CD14-positive monocyte (primary cell): ENCODE measurements at regions not wholly inside any gene's neighbourhood (a gene's known extent, or its start where the extent isn't known, plus 50 kb on each side); places are given as distances from the start of the nearest gene placed in this dataset.

Experiments
- DNase-seq, 3 donors: peaks; one replicate each; pipeline ENCODE4 v3.0.0-alpha.2; 2011 to 2022
- H2AFZ ChIP-seq: 2 replicates; pipeline ENCODE4 v1.6.0; 2012; ENCODE audit warnings: mild to moderate bottlenecking, low read depth, low read length, inconsistent platforms; ENCODE audit not compliant: insufficient read depth, poor library complexity, severe bottlenecking
- H3K27ac ChIP-seq, 2 donors: 1 replicate in 1 of 2; 2 replicates in 1 of 2; pipeline ENCODE4 v1.5.1; 2012 to 2013; ENCODE audit warnings: low read length in 2 of 2, control low read depth in 1 of 2, inconsistent platforms in 1 of 2, low read depth in 1 of 2, mild to moderate bottlenecking in 1 of 2
- H3K27me3 ChIP-seq, 2 donors: one replicate each; pipeline versions ENCODE4 v1.6.0 to v1.6.1; 2011 to 2013; ENCODE audit warnings: low read length in 2 of 2; ENCODE audit not compliant: control insufficient read depth in 2 of 2, insufficient read depth in 2 of 2
- H3K36me3 ChIP-seq, 2 donors: replicated peaks in 1 of 2; 1 replicate in 1 of 2; 2 replicates in 1 of 2; pipeline versions ENCODE4 v1.5.1 to v1.6.1; 2012 to 2013; ENCODE audit warnings: low read length in 2 of 2, control low read depth in 1 of 2, inconsistent platforms in 1 of 2, mild to moderate bottlenecking in 1 of 2; ENCODE audit not compliant: insufficient read depth in 2 of 2, control insufficient read depth in 1 of 2
- H3K4me1 ChIP-seq, 2 donors: 1 replicate in 1 of 2; 2 replicates in 1 of 2; pipeline versions ENCODE4 v1.5.1 to v1.6.1; 2012 to 2013; ENCODE audit warnings: low read length in 2 of 2, control low read depth in 1 of 2, inconsistent platforms in 1 of 2, mild to moderate bottlenecking in 1 of 2, moderate library complexity in 1 of 2; ENCODE audit not compliant: insufficient read depth in 2 of 2, control insufficient read depth in 1 of 2
- H3K4me2 ChIP-seq: replicated peaks from 2 replicates; pipeline ENCODE3; 2012; ENCODE audit warnings: low read length, moderate library complexity, mild to moderate bottlenecking; ENCODE audit not compliant: poor library complexity, severe bottlenecking; ENCODE audit errors: extremely low read depth
- H3K4me3 ChIP-seq, 3 experiments: fragments of 200-600 bp in 1 of 3; sonication (generic) in 1 of 3; replicated peaks in 1 of 3; 1 replicate in 2 of 3; 2 replicates in 1 of 3; pipeline ENCODE4 v1.5.1; 2011 to 2013; ENCODE audit warnings: low read length in 3 of 3, mild to moderate bottlenecking in 3 of 3, control low read depth in 2 of 3, low read depth in 2 of 3, inconsistent platforms in 1 of 3, moderate library complexity in 1 of 3
- H3K79me2 ChIP-seq: 2 replicates; pipeline ENCODE4 v1.6.0; 2012; ENCODE audit warnings: mild to moderate bottlenecking, control low read depth, inconsistent platforms, low read length, moderate library complexity; ENCODE audit not compliant: insufficient read depth
- H3K9ac ChIP-seq: 2 replicates; pipeline ENCODE4 v1.6.0; 2017; ENCODE audit warnings: low read length, mild to moderate bottlenecking; ENCODE audit not compliant: insufficient read depth, poor library complexity, severe bottlenecking
- H3K9me3 ChIP-seq, 2 donors: replicated peaks in 1 of 2; 1 replicate in 1 of 2; 2 replicates in 1 of 2; pipeline versions ENCODE4 v1.5.1 to v1.6.1; 2012 to 2013; ENCODE audit warnings: low read length in 2 of 2, control low read depth in 1 of 2; ENCODE audit not compliant: control insufficient read depth in 1 of 2, insufficient read depth in 1 of 2
- H4K20me1 ChIP-seq: 2 replicates; pipeline ENCODE4 v1.6.0; 2012; ENCODE audit warnings: mild to moderate bottlenecking, low read length, control low read depth, moderate library complexity; ENCODE audit not compliant: insufficient read depth
- H3K27ac Mint-ChIP-seq, 7 donors: one replicate each; pipeline ENCODE4 v1.8.0; 2020; ENCODE audit warnings: mild to moderate bottlenecking in 7 of 7, mixed read lengths in 7 of 7, moderate library complexity in 6 of 7, inconsistent platforms in 2 of 7
- H3K27me3 Mint-ChIP-seq, 3 donors: one replicate each; pipeline ENCODE4 v1.8.0; 2021 to 2022; ENCODE audit warnings: low read depth in 3 of 3, mild to moderate bottlenecking in 3 of 3, mixed read lengths in 3 of 3, moderate library complexity in 3 of 3, inconsistent platforms in 1 of 3
- H3K36me3 Mint-ChIP-seq, 2 donors: one replicate each; pipeline ENCODE4 v1.8.0; 2020; ENCODE audit warnings: mixed read lengths in 2 of 2, inconsistent platforms in 1 of 2, mild to moderate bottlenecking in 1 of 2
- H3K4me1 Mint-ChIP-seq: one replicate; pipeline ENCODE4 v1.8.0; 2020; ENCODE audit warnings: mild to moderate bottlenecking, mixed read lengths
- H3K4me3 Mint-ChIP-seq, 2 donors: one replicate each; pipeline ENCODE4 v1.8.0; 2020; ENCODE audit warnings: mild to moderate bottlenecking in 2 of 2, mixed read lengths in 2 of 2, moderate library complexity in 1 of 2
- H3K9me3 Mint-ChIP-seq, 7 donors: one replicate each; pipeline ENCODE4 v1.8.0; 2020 to 2022; ENCODE audit warnings: mixed read lengths in 7 of 7, mild to moderate bottlenecking in 6 of 7, moderate library complexity in 6 of 7, inconsistent platforms in 2 of 7
- CTCF ChIP-seq: fragments of 200-600 bp; IDR thresholded peaks from one replicate; pipeline ENCODE4 v1.8.0; 2022; ENCODE audit warnings: antibody characterized with exemption, mild to moderate bottlenecking
- WGBS: methylation state at CpG from one replicate; pipeline ENCODE4 v1.1.5; 2013; ENCODE audit warnings: missing lambda C conversion rate; ENCODE audit not compliant: insufficient coverage; 5-methylcytosine and 5-hydroxymethylcytosine counted together
- intact Hi-C, 2 donors: fragments of 100-400 bp; cut with micrococcal nuclease; formaldehyde crosslinking; loops; one replicate each; pipeline versions ENCODE4 v1.15.0 to v1.15.1; 2023

GRCh38 chr13:50690006-50690405, 153.5 kb downstream of the DLEU7 start:
- no peaks in the 10 kb centered on the region for H3K4me1 ChIP-seq
- Mint-ChIP-seq H3K4me3 (no peak overlapping the region), H3K9me3 (peaks cover 0 to 4% (median 0%) of the 10 kb centered on the region in 7 donors), H3K27me3 (peaks cover 0 to 8% (median 4%) of the 10 kb centered on the region in 3 donors), H3K4me1 (peaks cover 12% of the 10 kb centered on the region), H3K27ac (no peak overlapping the region), H3K36me3 (peaks cover 0 to 1% of the 10 kb centered on the region in 2 donors)
- no peaks in the 10 kb centered on the region for H3K36me3 ChIP-seq
- no peak for DNase-seq
- H2AFZ ChIP-seq: no peak overlapping the region
- H3K9me3 ChIP-seq: no peaks in the 10 kb centered on the region
- no peak overlapping the region for H3K4me3 ChIP-seq
- no peak overlapping the region for H3K4me2 ChIP-seq
- H4K20me1 ChIP-seq: no peaks in the 10 kb centered on the region
- TF ChIP-seq CTCF: no peak
- H3K9ac ChIP-seq: no peak overlapping the region
- intact Hi-C loops: no loop called here
- no peaks in the 10 kb centered on the region for H3K27me3 ChIP-seq
- H3K27ac ChIP-seq: no peak overlapping the region
- no peaks in the 10 kb centered on the region for H3K79me2 ChIP-seq

GRCh38 chr13:50691176-50691680, 152.3 kb downstream of the DLEU7 start:
- no peaks in the 10 kb centered on the region for H3K4me1 ChIP-seq
- Mint-ChIP-seq H3K4me1 (peaks cover 8% of the 10 kb centered on the region), H3K27ac (no peak overlapping the region), H3K27me3 (peaks cover 0 to 5% (median 4%) of the 10 kb centered on the region in 3 donors), H3K36me3 (peaks cover 0 to 1% of the 10 kb centered on the region in 2 donors), H3K4me3 (no peak overlapping the region), H3K9me3 (peaks cover 0 to 9% (median 0%) of the 10 kb centered on the region in 7 donors)
- no peak overlapping the region for H3K4me2 ChIP-seq
- H3K9me3 ChIP-seq: no peaks in the 10 kb centered on the region
- H3K36me3 ChIP-seq: no peaks in the 10 kb centered on the region
- no peak overlapping the region for H3K27ac ChIP-seq
- H3K4me3 ChIP-seq: no peak overlapping the region
- no peaks in the 10 kb centered on the region for H3K27me3 ChIP-seq
- TF ChIP-seq CTCF: no peak
- no peaks in the 10 kb centered on the region for H3K79me2 ChIP-seq
- no peak overlapping the region for H2AFZ ChIP-seq
- intact Hi-C loops: no loop called here
- WGBS: 90% methylated on average over 2 of the region's 3 CpGs
- H3K9ac ChIP-seq: no peak overlapping the region
- no peaks in the 10 kb centered on the region for H4K20me1 ChIP-seq
- DNase-seq: no peak
